Ishikawa (cell line): ENCODE measurements at regions not wholly inside any gene's neighbourhood (a gene's known extent, or its start where the extent isn't known, plus 50 kb on each side); places are given as distances from the start of the nearest gene placed in this dataset.

ENCODE experiments used
- CREB1 ChIP-seq: IDR thresholded peaks from 2 replicates; pipeline ENCODE4 v1.6.1; 2012; ENCODE audit warnings: low read depth
- EGR1 ChIP-seq: IDR thresholded peaks from 2 replicates; pipeline ENCODE4 v1.6.1; 2012
- EP300 ChIP-seq: IDR thresholded peaks from 2 replicates; pipeline ENCODE4 v1.6.1; 2012; ENCODE audit warnings: borderline replicate concordance
- FOXM1 ChIP-seq: IDR thresholded peaks from 2 replicates; pipeline ENCODE4 v1.6.1; 2012; ENCODE audit warnings: low read depth, borderline replicate concordance
- NFIC ChIP-seq: IDR thresholded peaks from 2 replicates; pipeline ENCODE4 v1.6.1; 2012
- RAD21 ChIP-seq: IDR thresholded peaks from 2 replicates; pipeline ENCODE4 v1.6.1; 2012; ENCODE audit warnings: low read depth
- TCF12 ChIP-seq: IDR thresholded peaks from 2 replicates; pipeline ENCODE4 v1.6.1; 2012; ENCODE audit warnings: low read depth
- TEAD4 ChIP-seq: IDR thresholded peaks from 2 replicates; pipeline ENCODE4 v1.6.1; 2012
- YY1 ChIP-seq: IDR thresholded peaks from 2 replicates; pipeline ENCODE4 v1.6.1; 2012; ENCODE audit warnings: low read depth
- TF ChIP-seq, protein P1 (sequence below): IDR thresholded peaks from 2 replicates; pipeline ENCODE4 v1.6.1; 2012
- TF ChIP-seq, protein P2 (sequence below): IDR thresholded peaks from 2 replicates; pipeline ENCODE4 v1.6.1; 2012; ENCODE audit warnings: low read depth, mild to moderate bottlenecking

DNA sequence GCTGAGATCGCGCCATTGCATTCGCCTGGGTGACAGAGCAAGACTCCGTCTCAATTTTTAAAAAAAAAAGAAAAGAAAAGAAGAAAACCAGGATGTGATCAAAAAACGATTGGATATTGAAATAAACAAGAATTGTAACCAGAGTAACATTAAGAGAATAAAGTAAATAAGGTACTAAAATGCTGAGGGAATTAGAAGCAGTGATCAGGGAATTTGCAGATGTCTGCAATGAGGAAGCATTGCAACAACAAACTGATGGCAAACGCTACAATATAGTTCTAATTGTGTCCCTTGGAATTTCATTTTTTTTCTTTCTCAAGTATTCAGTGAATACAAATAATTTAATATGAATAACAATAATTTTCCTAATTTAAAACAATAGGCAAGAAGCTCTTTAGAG lies 1077.5 kb downstream of the TBL1XR1 start:
- TF ChIP-seq NFIC (no peak), TEAD4 (no peak), EP300 (no peak), EGR1 (no peak), TCF12 (no peak), CREB1 (no peak), YY1 (no peak), RAD21 (no peak), FOXM1 (no peak)
- TF ChIP-seq, protein P1, sequence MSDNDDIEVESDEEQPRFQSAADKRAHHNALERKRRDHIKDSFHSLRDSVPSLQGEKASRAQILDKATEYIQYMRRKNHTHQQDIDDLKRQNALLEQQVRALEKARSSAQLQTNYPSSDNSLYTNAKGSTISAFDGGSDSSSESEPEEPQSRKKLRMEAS, result no peak
- TF ChIP-seq, protein P2, sequence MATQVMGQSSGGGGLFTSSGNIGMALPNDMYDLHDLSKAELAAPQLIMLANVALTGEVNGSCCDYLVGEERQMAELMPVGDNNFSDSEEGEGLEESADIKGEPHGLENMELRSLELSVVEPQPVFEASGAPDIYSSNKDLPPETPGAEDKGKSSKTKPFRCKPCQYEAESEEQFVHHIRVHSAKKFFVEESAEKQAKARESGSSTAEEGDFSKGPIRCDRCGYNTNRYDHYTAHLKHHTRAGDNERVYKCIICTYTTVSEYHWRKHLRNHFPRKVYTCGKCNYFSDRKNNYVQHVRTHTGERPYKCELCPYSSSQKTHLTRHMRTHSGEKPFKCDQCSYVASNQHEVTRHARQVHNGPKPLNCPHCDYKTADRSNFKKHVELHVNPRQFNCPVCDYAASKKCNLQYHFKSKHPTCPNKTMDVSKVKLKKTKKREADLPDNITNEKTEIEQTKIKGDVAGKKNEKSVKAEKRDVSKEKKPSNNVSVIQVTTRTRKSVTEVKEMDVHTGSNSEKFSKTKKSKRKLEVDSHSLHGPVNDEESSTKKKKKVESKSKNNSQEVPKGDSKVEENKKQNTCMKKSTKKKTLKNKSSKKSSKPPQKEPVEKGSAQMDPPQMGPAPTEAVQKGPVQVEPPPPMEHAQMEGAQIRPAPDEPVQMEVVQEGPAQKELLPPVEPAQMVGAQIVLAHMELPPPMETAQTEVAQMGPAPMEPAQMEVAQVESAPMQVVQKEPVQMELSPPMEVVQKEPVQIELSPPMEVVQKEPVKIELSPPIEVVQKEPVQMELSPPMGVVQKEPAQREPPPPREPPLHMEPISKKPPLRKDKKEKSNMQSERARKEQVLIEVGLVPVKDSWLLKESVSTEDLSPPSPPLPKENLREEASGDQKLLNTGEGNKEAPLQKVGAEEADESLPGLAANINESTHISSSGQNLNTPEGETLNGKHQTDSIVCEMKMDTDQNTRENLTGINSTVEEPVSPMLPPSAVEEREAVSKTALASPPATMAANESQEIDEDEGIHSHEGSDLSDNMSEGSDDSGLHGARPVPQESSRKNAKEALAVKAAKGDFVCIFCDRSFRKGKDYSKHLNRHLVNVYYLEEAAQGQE, result no peak
